ENCODE measurements at regions not wholly inside any gene's neighbourhood (a gene's known extent, or its start where the extent isn't known, plus 50 kb on each side); places are given as distances from the start of the nearest gene placed in this dataset.

DNA sequence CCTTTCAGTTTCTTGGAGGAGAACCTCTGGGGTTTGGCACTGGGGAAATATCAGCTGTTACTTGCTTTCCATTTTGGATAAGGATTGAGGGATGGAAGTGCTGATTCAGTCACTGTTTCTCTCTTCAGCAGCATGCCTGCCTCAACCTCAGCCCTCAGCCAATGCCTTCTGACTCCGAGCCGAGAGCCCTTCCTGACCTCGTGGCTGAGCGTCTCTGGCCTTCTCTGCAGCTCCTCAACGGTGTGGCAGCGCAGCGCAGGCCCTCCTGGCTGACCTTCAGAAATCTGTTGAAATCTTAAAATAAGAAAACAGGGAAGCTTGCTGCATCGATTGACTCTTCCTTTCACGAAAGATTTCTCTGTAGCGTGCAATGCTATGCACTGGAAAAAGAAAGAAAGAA is 434.3 kb upstream of the FAT1 start:
- peaks cover 0 to 15% (median 5%) of the 10 kb centered on the region in 3 experiments; a peak in 3 of 7 replicates for H3K36me3 Mint-ChIP-seq (ENCODE audit: insufficient read depth in 1 of 3, low read depth in 3 of 3)
- Histone ChIP-seq H3K4ac (ENCODE audit: low read depth, low read length) (no peak overlapping the region), H3K79me2 (ENCODE audit: insufficient read depth, low read length) (no peaks in the 10 kb centered on the region), H2BK12ac (ENCODE audit: insufficient read length, low read depth, low read length) (no peak overlapping the region), H4K20me1 (ENCODE audit: control insufficient read depth, insufficient read depth, insufficient read length) (no peaks in the 10 kb centered on the region), H2BK20ac (ENCODE audit: low read depth, low read length, poor library complexity, severe bottlenecking) (no peak overlapping the region), H3K9me3 (ENCODE audit: control insufficient read depth, low read depth, low read length) (no peaks in the 10 kb centered on the region), H2BK120ac (ENCODE audit: low read depth, low read length, poor library complexity, severe bottlenecking) (no peak overlapping the region), H4K5ac (ENCODE audit: insufficient read length, low read depth, low read length) (no peak overlapping the region), H3K23ac (ENCODE audit: insufficient read length, low read depth, low read length) (no peak overlapping the region), H3K4me1 (ENCODE audit: insufficient read depth, low read length) (no peaks in the 10 kb centered on the region), H2AK5ac (ENCODE audit: insufficient read length, low read length) (no peak overlapping the region), H2BK15ac (ENCODE audit: low read depth, low read length) (no peak overlapping the region), H3K27me3 (ENCODE audit: insufficient read depth, low read length) (no peaks in the 10 kb centered on the region; the same call in 1 of the 2 replicates), H3K4me2 (ENCODE audit: insufficient read depth, insufficient read length, low read length) (no peak overlapping the region), H3K56ac (ENCODE audit: insufficient read length, low read depth, low read length) (no peak overlapping the region), H2BK5ac (ENCODE audit: insufficient read length, low read length) (no peak overlapping the region), H3T11ph (ENCODE audit: low read length) (no peak overlapping the region), H2AFZ (ENCODE audit: low read length) (no peak overlapping the region), H3K14ac (ENCODE audit: insufficient read depth, low read length) (no peak overlapping the region), H3K18ac (ENCODE audit: insufficient read length, low read depth, low read length) (no peak overlapping the region), H3K27ac (ENCODE audit: insufficient read length, low read depth, low read length) (no peak overlapping the region), H3K23me2 (ENCODE audit: insufficient read length, low read depth, low read length, poor library complexity, severe bottlenecking) (no peaks in the 10 kb centered on the region), H4K8ac (replicated peaks; ENCODE audit: insufficient read length, low read depth, low read length) (no peak overlapping the region), H3K79me1 (ENCODE audit: insufficient read depth, low read depth, low read length, poor library complexity, severe bottlenecking) (no peaks in the 10 kb centered on the region), H4K91ac (ENCODE audit: insufficient read length, low read depth, low read length) (no peak overlapping the region), H3K9ac (ENCODE audit: extremely low read depth, insufficient read length, low read length) (no peak overlapping the region)
- no peak for DNase-seq
- H3K4me3 Mint-ChIP-seq = no peak overlapping the region
- no peaks in the 10 kb centered on the region for H3K4me1 Mint-ChIP-seq
- no CpG with 5 or more reads among the region's 10 CpGs for WGBS (ENCODE audit: extremely low coverage, insufficient read length, low lambda C conversion rate)
- TF ChIP-seq, protein P1, sequence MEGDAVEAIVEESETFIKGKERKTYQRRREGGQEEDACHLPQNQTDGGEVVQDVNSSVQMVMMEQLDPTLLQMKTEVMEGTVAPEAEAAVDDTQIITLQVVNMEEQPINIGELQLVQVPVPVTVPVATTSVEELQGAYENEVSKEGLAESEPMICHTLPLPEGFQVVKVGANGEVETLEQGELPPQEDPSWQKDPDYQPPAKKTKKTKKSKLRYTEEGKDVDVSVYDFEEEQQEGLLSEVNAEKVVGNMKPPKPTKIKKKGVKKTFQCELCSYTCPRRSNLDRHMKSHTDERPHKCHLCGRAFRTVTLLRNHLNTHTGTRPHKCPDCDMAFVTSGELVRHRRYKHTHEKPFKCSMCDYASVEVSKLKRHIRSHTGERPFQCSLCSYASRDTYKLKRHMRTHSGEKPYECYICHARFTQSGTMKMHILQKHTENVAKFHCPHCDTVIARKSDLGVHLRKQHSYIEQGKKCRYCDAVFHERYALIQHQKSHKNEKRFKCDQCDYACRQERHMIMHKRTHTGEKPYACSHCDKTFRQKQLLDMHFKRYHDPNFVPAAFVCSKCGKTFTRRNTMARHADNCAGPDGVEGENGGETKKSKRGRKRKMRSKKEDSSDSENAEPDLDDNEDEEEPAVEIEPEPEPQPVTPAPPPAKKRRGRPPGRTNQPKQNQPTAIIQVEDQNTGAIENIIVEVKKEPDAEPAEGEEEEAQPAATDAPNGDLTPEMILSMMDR (conservative IDR thresholded peaks at IDR 0.05) = no peak
- peaks cover 12 to 16% of the 10 kb centered on the region in 2 experiments for H3K9me3 Mint-ChIP-seq
- no peaks in the 10 kb centered on the region for H3K27me3 Mint-ChIP-seq (ENCODE audit: low read depth)
- H3K27ac Mint-ChIP-seq = no peak overlapping the region
